Osteocyte (in vitro differentiated cells): ENCODE measurements at regions not wholly inside any gene's neighbourhood (a gene's known extent, or its start where the extent isn't known, plus 50 kb on each side); places are given as distances from the start of the nearest gene placed in this dataset.

ENCODE experiments used
- DNase-seq: peaks from one replicate; pipeline ENCODE4 v3.0.0; 2021; ENCODE audit warnings: mixed read lengths; ENCODE audit not compliant: unreplicated experiment; ENCODE audit errors: extremely low spot score
- H3K27ac Mint-ChIP-seq: one replicate; pipeline ENCODE4 v1.8.0; 2021; ENCODE audit warnings: mild to moderate bottlenecking, mixed read lengths; ENCODE audit not compliant: unreplicated experiment
- H3K27me3 Mint-ChIP-seq: one replicate; pipeline ENCODE4 v1.8.0; 2021; ENCODE audit warnings: mixed read lengths; ENCODE audit not compliant: unreplicated experiment
- H3K36me3 Mint-ChIP-seq: one replicate; pipeline ENCODE4 v1.8.0; 2021; ENCODE audit warnings: mixed read lengths; ENCODE audit not compliant: unreplicated experiment
- H3K4me1 Mint-ChIP-seq: one replicate; pipeline ENCODE4 v1.8.0; 2021; ENCODE audit warnings: mixed read lengths; ENCODE audit not compliant: unreplicated experiment
- H3K4me3 Mint-ChIP-seq: one replicate; pipeline ENCODE4 v1.8.0; 2021; ENCODE audit warnings: mild to moderate bottlenecking, moderate library complexity, mixed read lengths; ENCODE audit not compliant: unreplicated experiment
- H3K9me3 Mint-ChIP-seq: one replicate; pipeline ENCODE4 v1.8.0; 2021; ENCODE audit warnings: mixed read lengths; ENCODE audit not compliant: unreplicated experiment
- TF ChIP-seq, protein P1 (sequence below): fragments of 200-600 bp; sonication (generic); IDR thresholded peaks from 2 replicates; pipeline ENCODE4 v1.5.0; 2021; ENCODE audit warnings: antibody characterized with exemption, mild to moderate bottlenecking, moderate library complexity

- H3K27ac Mint-ChIP-seq: no peak overlapping the region
- peaks cover 9% of the 10 kb centered on the region for H3K9me3 Mint-ChIP-seq
- peaks cover 10% of the 10 kb centered on the region for H3K4me1 Mint-ChIP-seq
- TF ChIP-seq, protein P1, sequence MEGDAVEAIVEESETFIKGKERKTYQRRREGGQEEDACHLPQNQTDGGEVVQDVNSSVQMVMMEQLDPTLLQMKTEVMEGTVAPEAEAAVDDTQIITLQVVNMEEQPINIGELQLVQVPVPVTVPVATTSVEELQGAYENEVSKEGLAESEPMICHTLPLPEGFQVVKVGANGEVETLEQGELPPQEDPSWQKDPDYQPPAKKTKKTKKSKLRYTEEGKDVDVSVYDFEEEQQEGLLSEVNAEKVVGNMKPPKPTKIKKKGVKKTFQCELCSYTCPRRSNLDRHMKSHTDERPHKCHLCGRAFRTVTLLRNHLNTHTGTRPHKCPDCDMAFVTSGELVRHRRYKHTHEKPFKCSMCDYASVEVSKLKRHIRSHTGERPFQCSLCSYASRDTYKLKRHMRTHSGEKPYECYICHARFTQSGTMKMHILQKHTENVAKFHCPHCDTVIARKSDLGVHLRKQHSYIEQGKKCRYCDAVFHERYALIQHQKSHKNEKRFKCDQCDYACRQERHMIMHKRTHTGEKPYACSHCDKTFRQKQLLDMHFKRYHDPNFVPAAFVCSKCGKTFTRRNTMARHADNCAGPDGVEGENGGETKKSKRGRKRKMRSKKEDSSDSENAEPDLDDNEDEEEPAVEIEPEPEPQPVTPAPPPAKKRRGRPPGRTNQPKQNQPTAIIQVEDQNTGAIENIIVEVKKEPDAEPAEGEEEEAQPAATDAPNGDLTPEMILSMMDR: no peak
- no peaks in the 10 kb centered on the region for H3K36me3 Mint-ChIP-seq
- H3K27me3 Mint-ChIP-seq: no peaks in the 10 kb centered on the region
- no peak for DNase-seq
- H3K4me3 Mint-ChIP-seq: no peak overlapping the region
Measured at GRCh38 chr16:65600629-65601028, 478.8 kb upstream of the CDH11 start.

DNA sequence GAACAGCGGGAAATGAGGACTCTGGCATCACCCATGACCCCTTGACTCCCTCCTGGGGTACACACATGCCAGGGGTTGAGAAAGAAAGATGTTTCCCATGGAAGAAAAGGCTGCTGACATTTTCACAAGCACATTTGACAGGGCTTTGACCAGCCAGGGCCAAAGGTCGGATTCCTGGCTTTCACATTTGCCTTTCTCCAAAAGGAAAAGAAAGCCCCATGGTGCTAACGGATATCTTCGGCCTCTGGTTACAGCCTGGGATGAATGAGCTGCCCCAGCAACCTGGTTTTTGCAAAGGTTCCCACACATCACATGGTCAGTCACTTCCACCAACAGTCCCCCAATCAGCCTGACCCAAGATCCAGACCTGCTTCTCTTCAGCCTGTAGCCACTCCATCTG is 478.2 kb upstream of the CDH11 start:
- peaks cover 10% of the 10 kb centered on the region for H3K4me1 Mint-ChIP-seq
- no peak overlapping the region for H3K27ac Mint-ChIP-seq
- no peaks in the 10 kb centered on the region for H3K27me3 Mint-ChIP-seq
- H3K36me3 Mint-ChIP-seq: no peaks in the 10 kb centered on the region
- TF ChIP-seq, protein P1: no peak
- no peak for DNase-seq
- H3K4me3 Mint-ChIP-seq: no peak overlapping the region
- peaks cover 9% of the 10 kb centered on the region for H3K9me3 Mint-ChIP-seq

GRCh38 chr16:65598621-65599020 is 476.8 kb upstream of the CDH11 start:
- no peak for DNase-seq
- Mint-ChIP-seq H3K4me3 (no peak overlapping the region), H3K27ac (no peak overlapping the region), H3K4me1 (peaks cover 10% of the 10 kb centered on the region), H3K9me3 (peaks cover 9% of the 10 kb centered on the region), H3K27me3 (no peaks in the 10 kb centered on the region), H3K36me3 (no peaks in the 10 kb centered on the region)
- TF ChIP-seq, protein P1: no peak

DNA sequence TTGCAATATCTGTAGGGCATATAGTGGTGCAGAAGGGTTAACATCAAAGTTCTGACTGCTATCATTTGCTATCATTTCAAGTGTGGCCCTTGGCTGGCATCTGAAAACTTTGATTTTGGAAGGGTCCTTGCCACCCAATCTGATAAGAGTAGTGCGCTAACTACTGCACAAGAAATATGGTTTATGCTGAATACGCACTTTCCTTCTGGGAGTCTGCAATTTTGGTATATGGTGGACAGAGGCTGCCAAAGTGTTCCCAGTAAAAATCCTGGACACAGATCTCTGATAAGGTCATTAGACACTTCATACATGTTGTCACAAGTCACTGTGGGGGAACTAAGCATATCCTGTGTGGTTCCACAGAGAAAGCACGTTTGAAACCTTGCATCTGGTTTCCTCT is 461.6 kb upstream of the CDH11 start:
- Mint-ChIP-seq H3K27ac (no peak overlapping the region), H3K4me3 (no peak overlapping the region), H3K27me3 (no peaks in the 10 kb centered on the region), H3K9me3 (no peaks in the 10 kb centered on the region), H3K36me3 (no peaks in the 10 kb centered on the region), H3K4me1 (peaks cover 14% of the 10 kb centered on the region)
- TF ChIP-seq, protein P1: no peak
- no peak for DNase-seq

DNA sequence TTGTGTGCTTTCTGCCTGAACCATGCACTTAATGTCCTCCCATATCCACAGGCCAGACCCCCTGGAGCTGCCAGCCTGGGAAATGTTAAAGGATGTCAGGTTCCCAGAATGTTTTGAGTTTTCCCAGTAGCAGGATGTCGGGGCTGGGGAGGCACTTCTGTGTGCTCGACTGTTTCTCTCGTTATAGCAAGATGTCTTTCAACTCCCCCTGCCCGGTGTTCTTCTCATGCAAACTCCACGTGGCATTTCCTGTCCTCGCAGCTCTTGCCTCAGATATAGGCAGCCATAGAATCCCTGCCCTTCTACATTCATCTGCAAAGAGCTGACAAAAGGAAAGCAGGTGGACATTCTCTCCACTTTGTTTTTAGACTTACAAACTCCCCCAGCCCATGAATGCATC is 457.2 kb upstream of the CDH11 start:
- TF ChIP-seq, protein P1: no peak
- DNase-seq: no peak
- H3K4me3 Mint-ChIP-seq: no peak overlapping the region
- H3K36me3 Mint-ChIP-seq: no peaks in the 10 kb centered on the region
- H3K9me3 Mint-ChIP-seq: no peaks in the 10 kb centered on the region
- peaks cover 10% of the 10 kb centered on the region for H3K4me1 Mint-ChIP-seq
- no peak overlapping the region for H3K27ac Mint-ChIP-seq
- no peaks in the 10 kb centered on the region for H3K27me3 Mint-ChIP-seq
